Erythroblast (primary cell): ENCODE measurements at regions not wholly inside any gene's neighbourhood (a gene's known extent, or its start where the extent isn't known, plus 50 kb on each side); places are given as distances from the start of the nearest gene placed in this dataset.

Experiments used
- GATA1 ChIP-seq: IDR thresholded peaks from 2 replicates; pipeline ENCODE4 v1.6.1; 2011; ENCODE audit warnings: low read depth, mild to moderate bottlenecking, control low read depth, low read length, moderate library complexity
- POLR2A ChIP-seq: IDR thresholded peaks from 2 replicates; pipeline ENCODE4 v1.6.1; 2011; ENCODE audit warnings: mild to moderate bottlenecking, low read length

- TF ChIP-seq POLR2A: no peak
- no peak for TF ChIP-seq GATA1
Observed at GRCh38 chr15:25094066-25094465, 139.3 kb downstream of the SNRPN start.
